Keratinocyte (primary cell): ENCODE measurements at regions not wholly inside any gene's neighbourhood (a gene's known extent, or its start where the extent isn't known, plus 50 kb on each side); places are given as distances from the start of the nearest gene placed in this dataset.
"Not testable (repeated sequence)": the region's sequence is repeated elsewhere in the genome, so short reads cannot be mapped to it uniquely, and the experiment has no call there.

Source experiments
- DNase-seq: peaks from one replicate; pipeline ENCODE4 v3.0.0-alpha.2; 2011; ENCODE audit warnings: low read depth, missing footprints, low spot score
- FAIRE-seq: peaks from 2 replicates; lab custom pipeline; 2011; peaks lifted over from hg19 to GRCh38; lab: Jason Lieb, UNC
- H2AFZ ChIP-seq: 2 replicates; pipeline ENCODE4 v1.6.0; 2012; ENCODE audit warnings: low read length, control low read depth, inconsistent platforms; ENCODE audit not compliant: control insufficient read depth
- H3K27ac ChIP-seq: 2 replicates; pipeline ENCODE4 v1.5.1; 2011; ENCODE audit warnings: low read length; ENCODE audit not compliant: control insufficient read depth, insufficient read depth
- H3K27me3 ChIP-seq: 3 replicates; pipeline ENCODE4 v1.6.0; 2011; ENCODE audit warnings: low read length; ENCODE audit not compliant: control insufficient read depth, insufficient read depth; ENCODE audit errors: extremely low read depth
- H3K36me3 ChIP-seq, 2 experiments: 2 replicates in 1 of 2; 3 replicates in 1 of 2; pipeline ENCODE4 v1.5.1; 2011; ENCODE audit warnings: low read length in 2 of 2, mild to moderate bottlenecking in 1 of 2; ENCODE audit not compliant: control insufficient read depth in 2 of 2, insufficient read depth in 2 of 2; ENCODE audit errors: extremely low read depth in 1 of 2
- H3K4me1 ChIP-seq: 3 replicates; pipeline ENCODE4 v1.5.1; 2011; ENCODE audit warnings: low read length; ENCODE audit not compliant: control insufficient read depth, insufficient read depth; ENCODE audit errors: extremely low read depth
- H3K4me2 ChIP-seq: 3 replicates; pipeline ENCODE4 v1.6.0; 2011; ENCODE audit warnings: low read depth, low read length; ENCODE audit not compliant: control insufficient read depth, insufficient read depth; ENCODE audit errors: extremely low read depth
- H3K4me3 ChIP-seq, 3 experiments: fragments of 200-600 bp in 1 of 3; sonication (generic) in 1 of 3; 2 replicates in 2 of 3; 3 replicates in 1 of 3; pipeline ENCODE4 v1.5.1; 2011 to 2016; ENCODE audit warnings: low read length in 3 of 3, mild to moderate bottlenecking in 3 of 3, control low read depth in 2 of 3, inconsistent platforms in 1 of 3, low read depth in 1 of 3, mixed read lengths in 1 of 3, mixed run types in 1 of 3, moderate library complexity in 1 of 3; ENCODE audit not compliant: control insufficient read depth in 2 of 3, insufficient read depth in 2 of 3; ENCODE audit errors: extremely low read depth in 1 of 3
- H3K79me2 ChIP-seq: 2 replicates; pipeline ENCODE4 v1.6.0; 2012; ENCODE audit warnings: low read length; ENCODE audit not compliant: control insufficient read depth, insufficient read depth
- H3K9ac ChIP-seq: 3 replicates; pipeline ENCODE4 v1.6.0; 2011; ENCODE audit warnings: low read length; ENCODE audit not compliant: control insufficient read depth, insufficient read depth; ENCODE audit errors: extremely low read depth
- H3K9me1 ChIP-seq: 3 replicates; pipeline ENCODE4 v1.6.0; 2011; ENCODE audit warnings: low read length; ENCODE audit not compliant: control insufficient read depth, insufficient read depth; ENCODE audit errors: extremely low read depth
- H3K9me3 ChIP-seq: 2 replicates; pipeline ENCODE4 v1.5.1; 2012; ENCODE audit warnings: low read depth, low read length; ENCODE audit not compliant: control insufficient read depth
- H4K20me1 ChIP-seq: 3 replicates; pipeline ENCODE4 v1.6.0; 2011; ENCODE audit warnings: low read length; ENCODE audit not compliant: control insufficient read depth, insufficient read depth; ENCODE audit errors: extremely low read depth
- CTCF ChIP-seq, 3 experiments: IDR thresholded peaks in 1 of 3; conservative IDR thresholded peaks in 1 of 3; optimal IDR thresholded peaks in 1 of 3; 2 replicates in 2 of 3; 3 replicates in 1 of 3; pipeline versions ENCODE3 to v1.5.1; 2011; ENCODE audit warnings: low read length in 3 of 3, mild to moderate bottlenecking in 3 of 3, moderate library complexity in 2 of 3, control low read depth in 1 of 3, inconsistent platforms in 1 of 3; ENCODE audit not compliant: insufficient read depth in 2 of 3; ENCODE audit errors: extremely low read depth in 1 of 3
- EZH2 ChIP-seq: IDR thresholded peaks from one replicate; pipeline ENCODE4 v1.6.1; 2012; ENCODE audit warnings: inconsistent platforms, mild to moderate bottlenecking, low read length, moderate library complexity
- dilution Hi-C: fragments of 300-500 bp; cut with MboI; formaldehyde crosslinking; loops from one replicate; pipeline ENCODE4 v1.7.0; 2020; ENCODE audit warnings: low sequenced_read_pairs; ENCODE audit not compliant: extremely low pct_ligation_motif_present

- H3K79me2 ChIP-seq, FAIRE-seq, H3K9me3 ChIP-seq, H2AFZ ChIP-seq, DNase-seq, H3K9me1 ChIP-seq, H3K4me3 ChIP-seq, H3K27me3 ChIP-seq, H3K27ac ChIP-seq, H4K20me1 ChIP-seq, H3K4me2 ChIP-seq, H3K9ac ChIP-seq, H3K4me1 ChIP-seq, H3K36me3 ChIP-seq, dilution Hi-C loops: not testable (repeated sequence)
These were observed 64.6 kb upstream of the SLC25A43 start for GRCh38 chrX:119334468-119335050.

- no peaks in the 10 kb centered on the region for H3K9me1 ChIP-seq
- H3K4me1 ChIP-seq, result no peaks in the 10 kb centered on the region
- no peak for DNase-seq
- H3K27ac ChIP-seq, result no peak overlapping the region
- no peak overlapping the region for H3K4me3 ChIP-seq
- no peaks in the 10 kb centered on the region for H3K27me3 ChIP-seq
- dilution Hi-C loops, result no loop called here
- TF ChIP-seq EZH2, result no peak
- TF ChIP-seq CTCF (optimal IDR thresholded peaks at IDR 0.05 in 1 of 3, IDR thresholded peaks at IDR 0.05 in 1 of 3, conservative IDR thresholded peaks at IDR 0.05 in 1 of 3; ENCODE audit: extremely low read depth in 1 of 3, insufficient read depth in 2 of 3, low read length in 3 of 3), result no peak
- H3K4me2 ChIP-seq, result no peak overlapping the region
- no peak for FAIRE-seq
- no peaks in the 10 kb centered on the region for H3K36me3 ChIP-seq
- no peaks in the 10 kb centered on the region for H4K20me1 ChIP-seq
- no peak overlapping the region for H3K9ac ChIP-seq
- H2AFZ ChIP-seq, result no peak overlapping the region
- no peaks in the 10 kb centered on the region for H3K79me2 ChIP-seq
- H3K9me3 ChIP-seq, result no peaks in the 10 kb centered on the region
These were observed 61.9 kb upstream of the SLC25A43 start for GRCh38 chrX:119337201-119337600.

GRCh38 chrX:119340606-119341205 is 58.4 kb upstream of the SLC25A43 start:
- Histone ChIP-seq H3K9me3 (no peaks in the 10 kb centered on the region), H3K4me1 (no peaks in the 10 kb centered on the region), H3K27me3 (no peaks in the 10 kb centered on the region), H2AFZ (no peak overlapping the region), H3K27ac (no peak overlapping the region), H4K20me1 (no peaks in the 10 kb centered on the region), H3K4me3 (no peak overlapping the region), H3K36me3 (no peaks in the 10 kb centered on the region), H3K4me2 (no peak overlapping the region), H3K79me2 (no peaks in the 10 kb centered on the region), H3K9me1 (no peaks in the 10 kb centered on the region), H3K9ac (no peak overlapping the region)
- dilution Hi-C loops, result no loop called here
- FAIRE-seq, result no peak
- no peak for DNase-seq
- TF ChIP-seq CTCF (optimal IDR thresholded peaks at IDR 0.05 in 1 of 3, IDR thresholded peaks at IDR 0.05 in 1 of 3, conservative IDR thresholded peaks at IDR 0.05 in 1 of 3; ENCODE audit: extremely low read depth in 1 of 3, insufficient read depth in 2 of 3, low read length in 3 of 3) (no peak), EZH2 (no peak)
